ENCODE measurements at regions not wholly inside any gene's neighbourhood (a gene's known extent, or its start where the extent isn't known, plus 50 kb on each side); places are given as distances from the start of the nearest gene placed in this dataset.
"Not testable (repeated sequence)": the region's sequence is repeated elsewhere in the genome, so short reads cannot be mapped to it uniquely, and the experiment has no call there.

- H3K27me3 ChIP-seq (ENCODE audit: control insufficient read depth, insufficient read depth, low read length): no peaks in the 10 kb centered on the region
- H3K4me3 ChIP-seq (ENCODE audit: low read depth, low read length): no peak overlapping the region
- no peaks in the 10 kb centered on the region for H3K4me1 ChIP-seq (ENCODE audit: control insufficient read depth, insufficient read depth, low read length)
- H3K9me3 ChIP-seq (ENCODE audit: control insufficient read depth, insufficient read depth, low read length): no peaks in the 10 kb centered on the region
- WGBS (ENCODE audit: insufficient coverage): 89% methylated on average over 3 of the region's 3 CpGs
- H3K36me3 ChIP-seq (ENCODE audit: control insufficient read depth, insufficient read depth, low read length): no peaks in the 10 kb centered on the region
- no peak overlapping the region for H3K27ac ChIP-seq (ENCODE audit: low read depth, low read length)
- DNase-seq (ENCODE audit: low read depth in 4 of 6, low spot score in 6 of 6): no peak
Measured at GRCh38 chr9:107772988-107773387, 283.4 kb upstream of the KLF4 start.

GRCh38 chr9:107770716-107771115 lies 281.1 kb upstream of the KLF4 start:
- no peak for DNase-seq (ENCODE audit: low read depth in 4 of 6, low spot score in 6 of 6)
- no peaks in the 10 kb centered on the region for H3K36me3 ChIP-seq (ENCODE audit: control insufficient read depth, insufficient read depth, low read length)
- no peaks in the 10 kb centered on the region for H3K27me3 ChIP-seq (ENCODE audit: control insufficient read depth, insufficient read depth, low read length)
- no peaks in the 10 kb centered on the region for H3K9me3 ChIP-seq (ENCODE audit: control insufficient read depth, insufficient read depth, low read length)
- no peak overlapping the region for H3K27ac ChIP-seq (ENCODE audit: low read depth, low read length)
- H3K4me3 ChIP-seq (ENCODE audit: low read depth, low read length): no peak overlapping the region
- H3K4me1 ChIP-seq (ENCODE audit: control insufficient read depth, insufficient read depth, low read length): no peaks in the 10 kb centered on the region

GRCh38 chr9:107768224-107768623 lies 278.7 kb upstream of the KLF4 start:
- Histone ChIP-seq H3K36me3 (ENCODE audit: control insufficient read depth, insufficient read depth, low read length) (no peaks in the 10 kb centered on the region), H3K4me1 (ENCODE audit: control insufficient read depth, insufficient read depth, low read length) (no peaks in the 10 kb centered on the region), H3K27ac (ENCODE audit: low read depth, low read length) (no peak overlapping the region), H3K9me3 (ENCODE audit: control insufficient read depth, insufficient read depth, low read length) (no peaks in the 10 kb centered on the region), H3K27me3 (ENCODE audit: control insufficient read depth, insufficient read depth, low read length) (no peaks in the 10 kb centered on the region), H3K4me3 (ENCODE audit: low read depth, low read length) (no peak overlapping the region)
- DNase-seq (ENCODE audit: low read depth in 4 of 6, low spot score in 6 of 6): no peak
- 78% methylated on average over 9 of the region's 9 CpGs for WGBS (ENCODE audit: insufficient coverage)

GRCh38 chr9:107767711-107768110 lies 278.1 kb upstream of the KLF4 start:
- H3K4me1 ChIP-seq (ENCODE audit: control insufficient read depth, insufficient read depth, low read length): no peaks in the 10 kb centered on the region
- no peak for DNase-seq (ENCODE audit: low read depth in 4 of 6, low spot score in 6 of 6)
- H3K27ac ChIP-seq (ENCODE audit: low read depth, low read length): no peak overlapping the region
- H3K36me3 ChIP-seq (ENCODE audit: control insufficient read depth, insufficient read depth, low read length): no peaks in the 10 kb centered on the region
- no peak overlapping the region for H3K4me3 ChIP-seq (ENCODE audit: low read depth, low read length)
- no peaks in the 10 kb centered on the region for H3K9me3 ChIP-seq (ENCODE audit: control insufficient read depth, insufficient read depth, low read length)
- 98% methylated on average over 3 of the region's 4 CpGs for WGBS (ENCODE audit: insufficient coverage)
- H3K27me3 ChIP-seq (ENCODE audit: control insufficient read depth, insufficient read depth, low read length): no peaks in the 10 kb centered on the region

GRCh38 chr9:107763469-107763868 lies 273.9 kb upstream of the KLF4 start:
- not testable (repeated sequence) for H3K9me3 ChIP-seq (ENCODE audit: control insufficient read depth, insufficient read depth, low read length); H3K36me3 ChIP-seq (ENCODE audit: control insufficient read depth, insufficient read depth, low read length); DNase-seq (ENCODE audit: low read depth in 4 of 6, low spot score in 6 of 6); H3K27me3 ChIP-seq (ENCODE audit: control insufficient read depth, insufficient read depth, low read length); H3K4me1 ChIP-seq (ENCODE audit: control insufficient read depth, insufficient read depth, low read length); H3K27ac ChIP-seq (ENCODE audit: low read depth, low read length); H3K4me3 ChIP-seq (ENCODE audit: low read depth, low read length)
- WGBS (ENCODE audit: insufficient coverage): no CpG with 5 or more reads among the region's 2 CpGs

GRCh38 chr9:107761307-107761706 lies 271.7 kb upstream of the KLF4 start:
- no peaks in the 10 kb centered on the region for H3K36me3 ChIP-seq (ENCODE audit: control insufficient read depth, insufficient read depth, low read length)
- DNase-seq (ENCODE audit: low read depth in 4 of 6, low spot score in 6 of 6): no peak
- H3K27me3 ChIP-seq (ENCODE audit: control insufficient read depth, insufficient read depth, low read length): no peaks in the 10 kb centered on the region
- WGBS (ENCODE audit: insufficient coverage): 75% methylated on average over 1 of the region's 2 CpGs
- no peak overlapping the region for H3K4me3 ChIP-seq (ENCODE audit: low read depth, low read length)
- H3K4me1 ChIP-seq (ENCODE audit: control insufficient read depth, insufficient read depth, low read length): no peaks in the 10 kb centered on the region
- H3K9me3 ChIP-seq (ENCODE audit: control insufficient read depth, insufficient read depth, low read length): no peaks in the 10 kb centered on the region
- H3K27ac ChIP-seq (ENCODE audit: low read depth, low read length): no peak overlapping the region

- peak in 1 of 6 donors; percentile 13 for DNase-seq (ENCODE audit: low read depth in 4 of 6, low spot score in 6 of 6)
- Histone ChIP-seq H3K27ac (ENCODE audit: low read depth, low read length) (no peak overlapping the region), H3K27me3 (ENCODE audit: control insufficient read depth, insufficient read depth, low read length) (no peaks in the 10 kb centered on the region), H3K4me3 (ENCODE audit: low read depth, low read length) (no peak overlapping the region), H3K36me3 (ENCODE audit: control insufficient read depth, insufficient read depth, low read length) (no peaks in the 10 kb centered on the region), H3K9me3 (ENCODE audit: control insufficient read depth, insufficient read depth, low read length) (no peaks in the 10 kb centered on the region), H3K4me1 (ENCODE audit: control insufficient read depth, insufficient read depth, low read length) (no peaks in the 10 kb centered on the region)
- 84% methylated on average over 10 of the region's 12 CpGs for WGBS (ENCODE audit: insufficient coverage)
Measured at GRCh38 chr9:107760469-107761242, 271.1 kb upstream of the KLF4 start.

GRCh38 chr9:107759823-107760166 lies 270.2 kb upstream of the KLF4 start:
- no peaks in the 10 kb centered on the region for H3K9me3 ChIP-seq (ENCODE audit: control insufficient read depth, insufficient read depth, low read length)
- WGBS (ENCODE audit: insufficient coverage): 90% methylated on average over 2 of the region's 5 CpGs
- H3K4me3 ChIP-seq (ENCODE audit: low read depth, low read length): no peak overlapping the region
- no peaks in the 10 kb centered on the region for H3K4me1 ChIP-seq (ENCODE audit: control insufficient read depth, insufficient read depth, low read length)
- no peak for DNase-seq (ENCODE audit: low read depth in 4 of 6, low spot score in 6 of 6)
- H3K27ac ChIP-seq (ENCODE audit: low read depth, low read length): no peak overlapping the region
- H3K36me3 ChIP-seq (ENCODE audit: control insufficient read depth, insufficient read depth, low read length): no peaks in the 10 kb centered on the region
- H3K27me3 ChIP-seq (ENCODE audit: control insufficient read depth, insufficient read depth, low read length): no peaks in the 10 kb centered on the region

GRCh38 chr9:107759009-107759822 lies 269.6 kb upstream of the KLF4 start:
- Histone ChIP-seq H3K9me3 (ENCODE audit: control insufficient read depth, insufficient read depth, low read length) (no peaks in the 10 kb centered on the region), H3K4me1 (ENCODE audit: control insufficient read depth, insufficient read depth, low read length) (no peaks in the 10 kb centered on the region), H3K4me3 (ENCODE audit: low read depth, low read length) (no peak overlapping the region), H3K27me3 (ENCODE audit: control insufficient read depth, insufficient read depth, low read length) (no peaks in the 10 kb centered on the region), H3K36me3 (ENCODE audit: control insufficient read depth, insufficient read depth, low read length) (no peaks in the 10 kb centered on the region), H3K27ac (ENCODE audit: low read depth, low read length) (no peak overlapping the region)
- DNase-seq (ENCODE audit: low read depth in 4 of 6, low spot score in 6 of 6): no peak
- WGBS (ENCODE audit: insufficient coverage): 91% methylated on average over 3 of the region's 5 CpGs

- Histone ChIP-seq H3K27ac (ENCODE audit: low read depth, low read length) (no peak overlapping the region), H3K4me1 (ENCODE audit: control insufficient read depth, insufficient read depth, low read length) (no peaks in the 10 kb centered on the region), H3K27me3 (ENCODE audit: control insufficient read depth, insufficient read depth, low read length) (no peaks in the 10 kb centered on the region), H3K4me3 (ENCODE audit: low read depth, low read length) (no peak overlapping the region), H3K36me3 (ENCODE audit: control insufficient read depth, insufficient read depth, low read length) (no peaks in the 10 kb centered on the region), H3K9me3 (ENCODE audit: control insufficient read depth, insufficient read depth, low read length) (no peaks in the 10 kb centered on the region)
- DNase-seq (ENCODE audit: low read depth in 4 of 6, low spot score in 6 of 6): no peak
- 100% methylated on average over 1 of the region's 1 CpG for WGBS (ENCODE audit: insufficient coverage)
Measured at GRCh38 chr9:107756091-107756490, 266.5 kb upstream of the KLF4 start.
